ENCODE measurements at regions not wholly inside any gene's neighbourhood (a gene's known extent, or its start where the extent isn't known, plus 50 kb on each side); places are given as distances from the start of the nearest gene placed in this dataset.

GRCh38 chr12:105993766-105994555 lies 144.8 kb downstream of the NUAK1 start:
- TF ChIP-seq CTCF (conservative IDR thresholded peaks at IDR 0.05 in 1 of 2, IDR thresholded peaks at IDR 0.05 in 1 of 2; ENCODE audit: low read depth in 1 of 2, low read length in 2 of 2) (no peak), EZH2 (IDR thresholded peaks at IDR 0.05; ENCODE audit: low read length, missing control alignments) (no peak)

Data from fibroblast of lung (primary cell).